Caco-2 (cell line): ENCODE measurements at regions not wholly inside any gene's neighbourhood (a gene's known extent, or its start where the extent isn't known, plus 50 kb on each side); places are given as distances from the start of the nearest gene placed in this dataset.

Experiments
- BruUV-seq: library from RNA; stranded (reverse); fragments of 400-500 nt; replicated peaks from 2 replicates; lab custom pipeline; 2021; lab: Mats Ljungman, UMichigan
- CTCF ChIA-PET: fragments of 300-600 bp; sonication (Branson Sonifier 250); formaldehyde crosslinking; loops from one replicate; lab custom pipeline; 2022; ENCODE audit warnings: antibody characterized with exemption; lab: Charles Lee
- POLR2A ChIA-PET: fragments of 300-600 bp; sonication (Branson Sonifier 250); formaldehyde crosslinking; loops from one replicate; lab custom pipeline; 2022; ENCODE audit warnings: antibody characterized with exemption; lab: Charles Lee
- DNase-seq, 2 experiments: peaks; one replicate each; pipeline versions ENCODE4 v3.0.0 to v3.0.0-alpha.2; 2020 to 2022
- H3K27me3 ChIP-seq: replicated peaks from 2 replicates; pipeline ENCODE4 v1.6.0; 2011; ENCODE audit warnings: low read length; ENCODE audit not compliant: control insufficient read depth, insufficient read depth
- H3K36me3 ChIP-seq: 2 replicates; pipeline ENCODE4 v1.5.1; 2011; ENCODE audit warnings: low read length; ENCODE audit not compliant: control insufficient read depth, insufficient read depth
- H3K4me1 ChIP-seq: fragments of 250-450 bp; sonication (Bioruptor Pico); 2 replicates; pipeline ENCODE4 v1.5.1; 2020; ENCODE audit warnings: mild to moderate bottlenecking
- H3K4me3 ChIP-seq: 2 replicates; pipeline ENCODE4 v1.5.1; 2011; ENCODE audit warnings: low read depth, mild to moderate bottlenecking, control low read depth, low read length
- H3K9me3 ChIP-seq: fragments of 250-450 bp; sonication (Bioruptor Pico); 2 replicates; pipeline ENCODE4 v1.5.1; 2020; ENCODE audit warnings: mild to moderate bottlenecking, moderate library complexity
- H3K27ac Mint-ChIP-seq: one replicate; pipeline ENCODE4 v1.8.0; 2022; ENCODE audit warnings: mixed read lengths; ENCODE audit not compliant: unreplicated experiment
- H3K27me3 Mint-ChIP-seq: one replicate; pipeline ENCODE4 v1.8.0; 2022; ENCODE audit warnings: mixed read lengths; ENCODE audit not compliant: insufficient read depth, unreplicated experiment
- H3K36me3 Mint-ChIP-seq: one replicate; pipeline ENCODE4 v1.8.0; 2022; ENCODE audit warnings: mild to moderate bottlenecking, mixed read lengths; ENCODE audit not compliant: insufficient read depth, unreplicated experiment
- H3K4me1 Mint-ChIP-seq: one replicate; pipeline ENCODE4 v1.8.0; 2022; ENCODE audit warnings: low read depth, mixed read lengths; ENCODE audit not compliant: unreplicated experiment
- H3K4me3 Mint-ChIP-seq: one replicate; pipeline ENCODE4 v1.8.0; 2022; ENCODE audit warnings: mild to moderate bottlenecking, moderate library complexity, mixed read lengths; ENCODE audit not compliant: unreplicated experiment
- H3K9me3 Mint-ChIP-seq: one replicate; pipeline ENCODE4 v1.8.0; 2022; ENCODE audit warnings: mixed read lengths; ENCODE audit not compliant: unreplicated experiment
- intact Hi-C: fragments of 100-400 bp; cut with micrococcal nuclease; formaldehyde crosslinking; loops from one replicate; pipeline ENCODE4 v1.10.0; 2022; ENCODE audit not compliant: unreplicated experiment
- TF ChIP-seq, protein P1 (sequence below), 2 experiments: fragments of 200-600 bp in 1 of 2; IDR thresholded peaks; 1 replicate in 1 of 2; 2 replicates in 1 of 2; pipeline versions ENCODE4 v1.5.1 to v1.8.0; 2011 to 2022; ENCODE audit warnings: antibody characterized with exemption in 1 of 2, control low read depth in 1 of 2, inconsistent platforms in 1 of 2, low read depth in 1 of 2, low read length in 1 of 2, mild to moderate bottlenecking in 1 of 2, moderate library complexity in 1 of 2; ENCODE audit not compliant: insufficient read depth in 1 of 2, severe bottlenecking in 1 of 2, unreplicated experiment in 1 of 2

DNA sequence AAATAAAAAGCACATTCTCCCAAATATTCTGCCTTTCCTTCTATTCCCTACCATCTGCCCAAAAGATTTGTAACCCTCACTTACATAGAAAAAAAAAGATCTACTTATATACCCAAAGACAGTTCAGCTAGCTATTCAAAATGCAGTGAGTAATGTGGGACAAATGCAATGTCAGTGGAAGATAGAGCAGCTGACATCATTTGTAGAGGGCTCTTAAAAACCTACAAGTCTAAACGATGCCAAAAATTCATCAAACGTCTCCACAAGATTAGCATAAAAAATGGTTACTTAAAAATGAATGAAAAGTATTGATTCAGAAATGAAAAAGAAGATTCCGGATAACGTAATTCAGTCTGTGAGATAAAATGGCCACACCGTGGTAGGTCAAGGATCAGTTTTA, 96.5 kb downstream of the ASB9 start:
- DNase-seq: no peak
- no TSS peak for BruUV-seq
- Histone ChIP-seq H3K4me3 (no peak overlapping the region), H3K36me3 (no peaks in the 10 kb centered on the region), H3K27me3 (no peaks in the 10 kb centered on the region), H3K4me1 (no peaks in the 10 kb centered on the region), H3K9me3 (no peaks in the 10 kb centered on the region)
- Mint-ChIP-seq H3K36me3 (no peaks in the 10 kb centered on the region), H3K9me3 (no peaks in the 10 kb centered on the region), H3K27me3 (peaks cover 5% of the 10 kb centered on the region), H3K27ac (no peak overlapping the region), H3K4me3 (no peak overlapping the region), H3K4me1 (no peaks in the 10 kb centered on the region)
- POLR2A ChIA-PET: no interaction called here
- CTCF ChIA-PET: no interaction called here
- intact Hi-C loops: no loop called here
- TF ChIP-seq, protein P1, sequence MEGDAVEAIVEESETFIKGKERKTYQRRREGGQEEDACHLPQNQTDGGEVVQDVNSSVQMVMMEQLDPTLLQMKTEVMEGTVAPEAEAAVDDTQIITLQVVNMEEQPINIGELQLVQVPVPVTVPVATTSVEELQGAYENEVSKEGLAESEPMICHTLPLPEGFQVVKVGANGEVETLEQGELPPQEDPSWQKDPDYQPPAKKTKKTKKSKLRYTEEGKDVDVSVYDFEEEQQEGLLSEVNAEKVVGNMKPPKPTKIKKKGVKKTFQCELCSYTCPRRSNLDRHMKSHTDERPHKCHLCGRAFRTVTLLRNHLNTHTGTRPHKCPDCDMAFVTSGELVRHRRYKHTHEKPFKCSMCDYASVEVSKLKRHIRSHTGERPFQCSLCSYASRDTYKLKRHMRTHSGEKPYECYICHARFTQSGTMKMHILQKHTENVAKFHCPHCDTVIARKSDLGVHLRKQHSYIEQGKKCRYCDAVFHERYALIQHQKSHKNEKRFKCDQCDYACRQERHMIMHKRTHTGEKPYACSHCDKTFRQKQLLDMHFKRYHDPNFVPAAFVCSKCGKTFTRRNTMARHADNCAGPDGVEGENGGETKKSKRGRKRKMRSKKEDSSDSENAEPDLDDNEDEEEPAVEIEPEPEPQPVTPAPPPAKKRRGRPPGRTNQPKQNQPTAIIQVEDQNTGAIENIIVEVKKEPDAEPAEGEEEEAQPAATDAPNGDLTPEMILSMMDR (IDR thresholded peaks at IDR 0.05; ENCODE audit: insufficient read depth in 1 of 2, low read depth in 1 of 2, low read length in 1 of 2, severe bottlenecking in 1 of 2, unreplicated experiment in 1 of 2): no peak

DNA sequence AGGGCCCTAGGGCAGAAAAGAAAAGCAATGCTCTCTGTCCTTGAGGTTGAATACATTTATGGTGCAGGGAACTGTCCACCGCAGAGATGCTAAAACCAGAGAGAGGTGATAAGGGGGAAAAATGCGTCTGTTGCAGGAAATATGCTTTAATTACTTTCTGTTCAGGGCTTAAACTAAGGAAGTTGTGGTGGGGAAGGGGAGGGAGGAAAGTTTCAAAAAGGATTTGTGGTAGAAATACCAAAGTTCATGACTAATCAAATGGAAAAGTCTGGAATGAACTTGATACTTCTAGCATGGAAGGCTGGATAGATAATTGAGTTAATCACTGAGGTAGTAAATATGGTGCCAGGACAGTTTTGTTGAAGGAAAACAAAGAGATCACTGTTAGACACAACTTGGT, 99.0 kb downstream of the ASB9 start:
- H3K4me3 Mint-ChIP-seq: no peak overlapping the region
- intact Hi-C loops: no loop called here
- H3K27me3 Mint-ChIP-seq: peaks cover 9% of the 10 kb centered on the region
- no peaks in the 10 kb centered on the region for H3K9me3 Mint-ChIP-seq
- no peaks in the 10 kb centered on the region for H3K36me3 Mint-ChIP-seq
- no peaks in the 10 kb centered on the region for H3K4me1 Mint-ChIP-seq
- Histone ChIP-seq H3K4me1 (no peaks in the 10 kb centered on the region), H3K4me3 (no peak overlapping the region), H3K27me3 (no peaks in the 10 kb centered on the region), H3K36me3 (no peaks in the 10 kb centered on the region), H3K9me3 (no peaks in the 10 kb centered on the region)
- no peak for DNase-seq
- no TSS peak for BruUV-seq
- TF ChIP-seq, protein P1 (IDR thresholded peaks at IDR 0.05; ENCODE audit: insufficient read depth in 1 of 2, low read depth in 1 of 2, low read length in 1 of 2, severe bottlenecking in 1 of 2, unreplicated experiment in 1 of 2): no peak
- ChIA-PET CTCF (no interaction called here), POLR2A (no interaction called here)
- H3K27ac Mint-ChIP-seq: no peak overlapping the region

DNA sequence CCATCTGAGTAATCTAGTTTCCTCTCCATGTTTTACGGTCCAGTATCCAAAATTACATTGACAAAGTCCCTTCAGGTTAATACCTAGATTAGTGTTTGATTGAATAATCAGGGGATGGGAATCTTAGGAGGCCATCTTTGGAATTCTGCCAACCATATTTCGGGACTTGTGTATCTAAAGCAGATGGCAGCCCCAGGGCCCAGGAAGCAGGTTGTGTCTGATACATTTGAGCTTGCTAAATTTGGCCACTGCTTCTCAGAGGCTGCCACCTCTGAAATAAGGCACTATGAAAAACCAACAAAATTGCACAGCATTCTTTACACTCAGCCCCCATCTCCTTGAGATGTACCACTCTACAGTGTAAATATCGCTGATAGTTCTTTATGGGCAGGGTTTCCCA, 102.1 kb downstream of the ASB9 start:
- TF ChIP-seq, protein P1 (IDR thresholded peaks at IDR 0.05; ENCODE audit: insufficient read depth in 1 of 2, low read depth in 1 of 2, low read length in 1 of 2, severe bottlenecking in 1 of 2, unreplicated experiment in 1 of 2): no peak
- H3K4me1 Mint-ChIP-seq: no peaks in the 10 kb centered on the region
- H3K27ac Mint-ChIP-seq: no peak overlapping the region
- CTCF ChIA-PET: no interaction called here
- Histone ChIP-seq H3K27me3 (no peaks in the 10 kb centered on the region), H3K4me3 (no peak overlapping the region), H3K4me1 (no peaks in the 10 kb centered on the region), H3K36me3 (no peaks in the 10 kb centered on the region), H3K9me3 (no peaks in the 10 kb centered on the region)
- POLR2A ChIA-PET: no interaction called here
- no peak overlapping the region for H3K4me3 Mint-ChIP-seq
- intact Hi-C loops: no loop called here
- no peaks in the 10 kb centered on the region for H3K36me3 Mint-ChIP-seq
- BruUV-seq: no TSS peak
- DNase-seq: no peak
- H3K27me3 Mint-ChIP-seq: peaks cover 9% of the 10 kb centered on the region
- H3K9me3 Mint-ChIP-seq: no peaks in the 10 kb centered on the region
